Spinal cord (tissue), 9 donors: ENCODE measurements at regions not wholly inside any gene's neighbourhood (a gene's known extent, or its start where the extent isn't known, plus 50 kb on each side); places are given as distances from the start of the nearest gene placed in this dataset.
"Not testable (repeated sequence)": the region's sequence is repeated elsewhere in the genome, so short reads cannot be mapped to it uniquely, and the experiment has no call there.

Experiments used
- DNase-seq, 6 donors: peaks; one replicate each; pipeline versions ENCODE4 v3.0.0 to v3.0.0-alpha.2; 2013 to 2015; ENCODE audit warnings: low spot score in 6 of 6, low read depth in 4 of 6
- H3K27ac ChIP-seq: one replicate; pipeline ENCODE4 v1.5.1; 2013; ENCODE audit warnings: low read depth, low read length, control low read depth
- H3K27me3 ChIP-seq: one replicate; pipeline ENCODE4 v1.6.1; 2013; ENCODE audit warnings: low read length; ENCODE audit not compliant: control insufficient read depth, insufficient read depth
- H3K36me3 ChIP-seq: one replicate; pipeline ENCODE4 v1.6.1; 2013; ENCODE audit warnings: low read length; ENCODE audit not compliant: control insufficient read depth, insufficient read depth
- H3K4me1 ChIP-seq: one replicate; pipeline ENCODE4 v1.6.1; 2013; ENCODE audit warnings: low read length; ENCODE audit not compliant: control insufficient read depth, insufficient read depth
- H3K4me3 ChIP-seq: one replicate; pipeline ENCODE4 v1.5.1; 2013; ENCODE audit warnings: low read depth, low read length, control low read depth
- H3K9me3 ChIP-seq: one replicate; pipeline ENCODE4 v1.6.1; 2013; ENCODE audit warnings: low read length; ENCODE audit not compliant: control insufficient read depth, insufficient read depth
- WGBS: methylation state at CpG from one replicate; pipeline ENCODE4 v1.1.5; 2013; ENCODE audit warnings: missing lambda C conversion rate; ENCODE audit not compliant: insufficient coverage; 5-methylcytosine and 5-hydroxymethylcytosine counted together
- donor health status: healthy.

GRCh38 chr6:56733211-56733697 lies 90.6 kb upstream of the DST start:
- Histone ChIP-seq H3K36me3 (no peaks in the 10 kb centered on the region), H3K9me3 (no peaks in the 10 kb centered on the region), H3K27me3 (no peaks in the 10 kb centered on the region), H3K4me1 (no peaks in the 10 kb centered on the region), H3K27ac (no peak overlapping the region), H3K4me3 (no peak overlapping the region)
- peak in 1 of 6 donors; percentile 34 for DNase-seq
- WGBS, result 100% methylated on average over 1 of the region's 1 CpG

- no peaks in the 10 kb centered on the region for H3K36me3 ChIP-seq
- no peaks in the 10 kb centered on the region for H3K4me1 ChIP-seq
- no peak overlapping the region for H3K4me3 ChIP-seq
- no peak overlapping the region for H3K27ac ChIP-seq
- WGBS, result 64% methylated on average over 2 of the region's 4 CpGs
- H3K9me3 ChIP-seq, result no peaks in the 10 kb centered on the region
- DNase-seq, result no peak
- H3K27me3 ChIP-seq, result no peaks in the 10 kb centered on the region
Observed at GRCh38 chr6:56732517-56732916, 89.8 kb upstream of the DST start.

- no peak overlapping the region for H3K4me3 ChIP-seq
- no peaks in the 10 kb centered on the region for H3K27me3 ChIP-seq
- 100% methylated on average over 1 of the region's 5 CpGs for WGBS
- DNase-seq, result no peak
- no peaks in the 10 kb centered on the region for H3K36me3 ChIP-seq
- H3K9me3 ChIP-seq, result no peaks in the 10 kb centered on the region
- H3K4me1 ChIP-seq, result no peaks in the 10 kb centered on the region
- H3K27ac ChIP-seq, result no peak overlapping the region
Observed at GRCh38 chr6:56730663-56731529, 88.2 kb upstream of the DST start.

GRCh38 chr6:56729719-56730118 lies 87.0 kb upstream of the DST start:
- no peaks in the 10 kb centered on the region for H3K36me3 ChIP-seq
- H3K4me3 ChIP-seq, result no peak overlapping the region
- H3K27me3 ChIP-seq, result no peaks in the 10 kb centered on the region
- DNase-seq, result no peak
- H3K4me1 ChIP-seq, result no peaks in the 10 kb centered on the region
- WGBS, result 100% methylated on average over 1 of the region's 3 CpGs
- no peak overlapping the region for H3K27ac ChIP-seq
- H3K9me3 ChIP-seq, result no peaks in the 10 kb centered on the region

GRCh38 chr6:56729166-56729565 lies 86.5 kb upstream of the DST start:
- not testable (repeated sequence) for DNase-seq, H3K4me3 ChIP-seq, H3K9me3 ChIP-seq, H3K36me3 ChIP-seq, H3K4me1 ChIP-seq, H3K27me3 ChIP-seq, H3K27ac ChIP-seq
- 100% methylated on average over 3 of the region's 10 CpGs for WGBS

GRCh38 chr6:56727097-56727850 lies 84.6 kb upstream of the DST start:
- H3K9me3 ChIP-seq, result no peaks in the 10 kb centered on the region
- no peaks in the 10 kb centered on the region for H3K27me3 ChIP-seq
- no peaks in the 10 kb centered on the region for H3K36me3 ChIP-seq
- H3K4me3 ChIP-seq, result no peak overlapping the region
- DNase-seq, result no peak
- WGBS, result 92% methylated on average over 3 of the region's 4 CpGs
- peaks cover 2% of the 10 kb centered on the region for H3K4me1 ChIP-seq
- H3K27ac ChIP-seq, result no peak overlapping the region

GRCh38 chr6:56725254-56725653 lies 82.6 kb upstream of the DST start:
- DNase-seq, result no peak
- no peaks in the 10 kb centered on the region for H3K36me3 ChIP-seq
- no peaks in the 10 kb centered on the region for H3K9me3 ChIP-seq
- peaks cover 2% of the 10 kb centered on the region for H3K4me1 ChIP-seq
- H3K4me3 ChIP-seq, result no peak overlapping the region
- peak overlapping the region; percentile 25 for H3K27ac ChIP-seq
- no peaks in the 10 kb centered on the region for H3K27me3 ChIP-seq
- 20% methylated on average over 1 of the region's 2 CpGs for WGBS

- Histone ChIP-seq H3K4me3 (no peak overlapping the region), H3K27ac (no peak overlapping the region), H3K36me3 (no peaks in the 10 kb centered on the region), H3K27me3 (no peaks in the 10 kb centered on the region), H3K9me3 (no peaks in the 10 kb centered on the region), H3K4me1 (peaks cover 2% of the 10 kb centered on the region)
- no CpG with 5 or more reads among the region's 2 CpGs for WGBS
- no peak for DNase-seq
Observed at GRCh38 chr6:56724455-56724854, 81.8 kb upstream of the DST start.

- H3K27me3 ChIP-seq, result no peaks in the 10 kb centered on the region
- no peak for DNase-seq
- 83% methylated on average over 1 of the region's 25 CpGs for WGBS
Observed at GRCh38 chr6:56720882-56721281, 78.2 kb upstream of the DST start.

More at GRCh38 chr6:56720882-56721281, 78.2 kb upstream of the DST start:
- Histone ChIP-seq H3K4me1 (peaks cover 2% of the 10 kb centered on the region), H3K9me3 (no peaks in the 10 kb centered on the region), H3K27ac (no peak overlapping the region), H3K4me3 (no peak overlapping the region), H3K36me3 (no peaks in the 10 kb centered on the region)
